ENCODE measurements at regions not wholly inside any gene's neighbourhood (a gene's known extent, or its start where the extent isn't known, plus 50 kb on each side); places are given as distances from the start of the nearest gene placed in this dataset.

DNA sequence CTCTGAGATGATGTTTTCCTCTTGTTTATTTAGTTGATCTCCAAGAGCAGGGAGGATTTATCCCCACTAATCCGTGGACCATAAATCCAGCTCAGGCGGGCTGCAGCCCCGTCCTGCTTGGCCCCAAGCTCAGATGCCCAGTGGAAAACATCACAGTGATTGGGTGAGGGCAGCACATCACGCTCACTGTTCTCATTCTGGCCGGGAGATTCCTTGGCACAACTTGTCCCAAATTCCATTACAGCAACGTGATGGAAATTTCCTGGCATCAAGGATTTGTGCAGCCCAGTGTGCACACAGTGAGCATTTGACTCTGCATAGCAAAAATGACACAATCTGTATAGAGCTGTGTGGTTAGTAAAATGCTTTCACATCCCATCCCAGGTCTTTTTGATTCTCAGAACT lies 96.8 kb downstream of the VAPA start:
- TF ChIP-seq, protein P1, sequence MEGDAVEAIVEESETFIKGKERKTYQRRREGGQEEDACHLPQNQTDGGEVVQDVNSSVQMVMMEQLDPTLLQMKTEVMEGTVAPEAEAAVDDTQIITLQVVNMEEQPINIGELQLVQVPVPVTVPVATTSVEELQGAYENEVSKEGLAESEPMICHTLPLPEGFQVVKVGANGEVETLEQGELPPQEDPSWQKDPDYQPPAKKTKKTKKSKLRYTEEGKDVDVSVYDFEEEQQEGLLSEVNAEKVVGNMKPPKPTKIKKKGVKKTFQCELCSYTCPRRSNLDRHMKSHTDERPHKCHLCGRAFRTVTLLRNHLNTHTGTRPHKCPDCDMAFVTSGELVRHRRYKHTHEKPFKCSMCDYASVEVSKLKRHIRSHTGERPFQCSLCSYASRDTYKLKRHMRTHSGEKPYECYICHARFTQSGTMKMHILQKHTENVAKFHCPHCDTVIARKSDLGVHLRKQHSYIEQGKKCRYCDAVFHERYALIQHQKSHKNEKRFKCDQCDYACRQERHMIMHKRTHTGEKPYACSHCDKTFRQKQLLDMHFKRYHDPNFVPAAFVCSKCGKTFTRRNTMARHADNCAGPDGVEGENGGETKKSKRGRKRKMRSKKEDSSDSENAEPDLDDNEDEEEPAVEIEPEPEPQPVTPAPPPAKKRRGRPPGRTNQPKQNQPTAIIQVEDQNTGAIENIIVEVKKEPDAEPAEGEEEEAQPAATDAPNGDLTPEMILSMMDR (tag by site-specific recombination; IDR thresholded peaks at IDR 0.05): no peak
- TF ChIP-seq, protein P2, sequence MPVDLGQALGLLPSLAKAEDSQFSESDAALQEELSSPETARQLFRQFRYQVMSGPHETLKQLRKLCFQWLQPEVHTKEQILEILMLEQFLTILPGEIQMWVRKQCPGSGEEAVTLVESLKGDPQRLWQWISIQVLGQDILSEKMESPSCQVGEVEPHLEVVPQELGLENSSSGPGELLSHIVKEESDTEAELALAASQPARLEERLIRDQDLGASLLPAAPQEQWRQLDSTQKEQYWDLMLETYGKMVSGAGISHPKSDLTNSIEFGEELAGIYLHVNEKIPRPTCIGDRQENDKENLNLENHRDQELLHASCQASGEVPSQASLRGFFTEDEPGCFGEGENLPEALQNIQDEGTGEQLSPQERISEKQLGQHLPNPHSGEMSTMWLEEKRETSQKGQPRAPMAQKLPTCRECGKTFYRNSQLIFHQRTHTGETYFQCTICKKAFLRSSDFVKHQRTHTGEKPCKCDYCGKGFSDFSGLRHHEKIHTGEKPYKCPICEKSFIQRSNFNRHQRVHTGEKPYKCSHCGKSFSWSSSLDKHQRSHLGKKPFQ (tag by site-specific recombination; IDR thresholded peaks at IDR 0.05): no peak
